ENCODE measurements at regions not wholly inside any gene's neighbourhood (a gene's known extent, or its start where the extent isn't known, plus 50 kb on each side); places are given as distances from the start of the nearest gene placed in this dataset.

- no peak for TF ChIP-seq CTCF (IDR thresholded peaks at IDR 0.05)
- no peak for TF ChIP-seq POLR2AphosphoS5 (IDR thresholded peaks at IDR 0.05)
- TF ChIP-seq POLR2A (IDR thresholded peaks at IDR 0.05; ENCODE audit: low read depth) = no peak
Observed at GRCh38 chr13:24022568-24022967, 125.3 kb upstream of the C1QTNF9B start.

Measured in esophagus muscularis mucosa (tissue), 3 donors.